ENCODE measurements at regions not wholly inside any gene's neighbourhood (a gene's known extent, or its start where the extent isn't known, plus 50 kb on each side); places are given as distances from the start of the nearest gene placed in this dataset.

GRCh38 chr13:55155046-55155445 lies 1985.7 kb upstream of the PRR20A start:
- Histone ChIP-seq H3K36me3 (ENCODE audit: control insufficient read depth in 2 of 2, extremely low read depth in 1 of 2, insufficient read depth in 2 of 2, low read length in 2 of 2) (no peaks in the 10 kb centered on the region), H3K4me1 (ENCODE audit: control insufficient read depth, extremely low read depth, insufficient read depth, low read length) (no peaks in the 10 kb centered on the region), H4K20me1 (replicated peaks; ENCODE audit: control insufficient read depth, extremely low read depth, insufficient read depth, low read length) (no peaks in the 10 kb centered on the region), H2AFZ (ENCODE audit: low read depth, low read length) (no peak overlapping the region), H3K27me3 (ENCODE audit: control insufficient read depth in 2 of 2, insufficient read depth in 2 of 2, low read length in 2 of 2) (no peaks in the 10 kb centered on the region), H3K9me1 (replicated peaks; ENCODE audit: control insufficient read depth, extremely low read depth, insufficient read depth, low read length) (no peaks in the 10 kb centered on the region), H3K4me2 (ENCODE audit: insufficient read depth, low read length) (no peak overlapping the region), H3K27ac (ENCODE audit: insufficient read depth, low read depth, low read length) (no peak overlapping the region), H3K9me3 (replicated peaks; ENCODE audit: control insufficient read depth, insufficient read depth, low read length) (no peaks in the 10 kb centered on the region), H3K79me2 (ENCODE audit: control insufficient read depth, insufficient read depth, low read length) (no peaks in the 10 kb centered on the region), H3K4me3 (replicated peaks in 1 of 3; ENCODE audit: insufficient read depth in 1 of 3, low read depth in 1 of 3, low read length in 3 of 3) (no peak overlapping the region), H3K9ac (replicated peaks; ENCODE audit: extremely low read depth, insufficient read depth, low read length) (no peak overlapping the region)
- ChIA-PET CTCF (no interaction called here), POLR2A (no interaction called here)
- TF ChIP-seq FOS (IDR thresholded peaks at IDR 0.05; ENCODE audit: borderline replicate concordance, insufficient read depth, low read length) (no peak), POLR2A (IDR thresholded peaks at IDR 0.05; ENCODE audit: low read depth, low read length) (no peak), MYC (IDR thresholded peaks at IDR 0.05; ENCODE audit: low read depth, low read length) (no peak), GATA2 (IDR thresholded peaks at IDR 0.05; ENCODE audit: insufficient read depth, insufficient read length, low read depth, low read length) (no peak), JUN (IDR thresholded peaks at IDR 0.05; ENCODE audit: borderline replicate concordance, insufficient read depth, insufficient read length, low read depth) (no peak), EZH2 (IDR thresholded peaks at IDR 0.05; ENCODE audit: borderline replicate concordance, low read depth, low read length, severe bottlenecking) (no peak), POLR2AphosphoS5 (IDR thresholded peaks at IDR 0.05; ENCODE audit: insufficient read depth, low read depth, low read length) (no peak)
- TF ChIP-seq, protein P1, sequence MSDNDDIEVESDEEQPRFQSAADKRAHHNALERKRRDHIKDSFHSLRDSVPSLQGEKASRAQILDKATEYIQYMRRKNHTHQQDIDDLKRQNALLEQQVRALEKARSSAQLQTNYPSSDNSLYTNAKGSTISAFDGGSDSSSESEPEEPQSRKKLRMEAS (IDR thresholded peaks at IDR 0.05; ENCODE audit: insufficient read depth, insufficient read length), result no peak
- TF ChIP-seq, protein P2, sequence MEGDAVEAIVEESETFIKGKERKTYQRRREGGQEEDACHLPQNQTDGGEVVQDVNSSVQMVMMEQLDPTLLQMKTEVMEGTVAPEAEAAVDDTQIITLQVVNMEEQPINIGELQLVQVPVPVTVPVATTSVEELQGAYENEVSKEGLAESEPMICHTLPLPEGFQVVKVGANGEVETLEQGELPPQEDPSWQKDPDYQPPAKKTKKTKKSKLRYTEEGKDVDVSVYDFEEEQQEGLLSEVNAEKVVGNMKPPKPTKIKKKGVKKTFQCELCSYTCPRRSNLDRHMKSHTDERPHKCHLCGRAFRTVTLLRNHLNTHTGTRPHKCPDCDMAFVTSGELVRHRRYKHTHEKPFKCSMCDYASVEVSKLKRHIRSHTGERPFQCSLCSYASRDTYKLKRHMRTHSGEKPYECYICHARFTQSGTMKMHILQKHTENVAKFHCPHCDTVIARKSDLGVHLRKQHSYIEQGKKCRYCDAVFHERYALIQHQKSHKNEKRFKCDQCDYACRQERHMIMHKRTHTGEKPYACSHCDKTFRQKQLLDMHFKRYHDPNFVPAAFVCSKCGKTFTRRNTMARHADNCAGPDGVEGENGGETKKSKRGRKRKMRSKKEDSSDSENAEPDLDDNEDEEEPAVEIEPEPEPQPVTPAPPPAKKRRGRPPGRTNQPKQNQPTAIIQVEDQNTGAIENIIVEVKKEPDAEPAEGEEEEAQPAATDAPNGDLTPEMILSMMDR (IDR thresholded peaks at IDR 0.05; ENCODE audit: extremely low read depth in 1 of 2, insufficient read depth in 1 of 2, low read depth in 1 of 2, low read length in 2 of 2), result no peak
- dilution Hi-C loops (cut with MboI; ENCODE audit: extremely low pct_ligation_motif_present, low sequenced_read_pairs), result no loop called here
- DNase-seq (ENCODE audit: low read depth, low spot score) (no peak), FAIRE-seq (no peak)
- no TSS peak for BruUV-seq (replicated peaks)
- intact Hi-C loops (cut with micrococcal nuclease), result no loop called here
